B cell (primary cell): ENCODE measurements at regions not wholly inside any gene's neighbourhood (a gene's known extent, or its start where the extent isn't known, plus 50 kb on each side); places are given as distances from the start of the nearest gene placed in this dataset.

Source experiments
- ATAC-seq: fragments of 200-7000 bp; cut with Tn5 transposase; one replicate; pipeline ENCODE4 v1.10.0; 2021; ENCODE audit warnings: low read depth, mild to moderate bottlenecking, moderate number of reproducible peaks, moderate library complexity
- CTCF ChIA-PET: fragments of 350-600 bp; sonication (Branson Sonifier 250); formaldehyde crosslinking; loops from one replicate; lab custom pipeline; 2021; ENCODE audit warnings: antibody characterized with exemption, inconsistent platforms; lab: Charles Lee
- POLR2A ChIA-PET: fragments of 350-600 bp; sonication (Branson Sonifier 250); formaldehyde crosslinking; loops from one replicate; lab custom pipeline; 2021; ENCODE audit warnings: antibody characterized with exemption; lab: Charles Lee
- DNase-seq: peaks from one replicate; pipeline ENCODE4 v3.0.0; 2013
- H2AFZ ChIP-seq: 2 replicates; pipeline ENCODE4 v1.6.1; 2012; ENCODE audit warnings: mild to moderate bottlenecking, low read depth, low read length; ENCODE audit not compliant: insufficient read depth, poor library complexity, severe bottlenecking
- H3K27ac ChIP-seq, 2 donors: 1 replicate in 1 of 2; 2 replicates in 1 of 2; pipeline ENCODE4 v1.5.1; 2012 to 2013; ENCODE audit warnings: low read length in 2 of 2, mild to moderate bottlenecking in 2 of 2, moderate library complexity in 1 of 2
- H3K27me3 ChIP-seq, 4 experiments: fragments of 200-600 bp in 1 of 4; sonication (generic) in 1 of 4; replicated peaks in 1 of 4; 1 replicate in 2 of 4; 2 replicates in 2 of 4; pipeline versions ENCODE4 v1.6.1 to v1.7.0; 2013 to 2016; ENCODE audit warnings: low read length in 3 of 4, mild to moderate bottlenecking in 2 of 4, mixed read lengths in 1 of 4, moderate library complexity in 1 of 4; ENCODE audit not compliant: insufficient read depth in 4 of 4, control insufficient read depth in 3 of 4; ENCODE audit errors: control extremely low read depth in 1 of 4
- H3K36me3 ChIP-seq, 2 experiments: replicated peaks in 1 of 2; 1 replicate in 1 of 2; 2 replicates in 1 of 2; pipeline versions ENCODE4 v1.6.1 to v1.7.1; 2013; ENCODE audit warnings: low read length in 1 of 2; ENCODE audit not compliant: insufficient read depth in 2 of 2, control insufficient read depth in 1 of 2; ENCODE audit errors: control extremely low read depth in 1 of 2, extremely low read depth in 1 of 2
- H3K4me1 ChIP-seq, 2 donors: fragments of 200-600 bp in 1 of 2; sonication (generic) in 1 of 2; 1 replicate in 1 of 2; 2 replicates in 1 of 2; pipeline versions ENCODE4 v1.5.1 to v1.6.1; 2013 to 2017; ENCODE audit warnings: low read length in 2 of 2; ENCODE audit not compliant: control insufficient read depth in 2 of 2, insufficient read depth in 2 of 2
- H3K4me2 ChIP-seq: replicated peaks from 2 replicates; pipeline ENCODE3; 2012; ENCODE audit warnings: mild to moderate bottlenecking, low read depth, low read length; ENCODE audit not compliant: poor library complexity, severe bottlenecking
- H3K4me3 ChIP-seq, 5 experiments: fragments of 200-600 bp in 1 of 5; sonication (generic) in 1 of 5; 1 replicate in 3 of 5; 2 replicates in 2 of 5; pipeline versions ENCODE4 v1.5.1 to v1.7.0; 2011 to 2016; ENCODE audit warnings: low read length in 4 of 5, mild to moderate bottlenecking in 4 of 5, low read depth in 2 of 5, control low read depth in 1 of 5, moderate library complexity in 1 of 5; ENCODE audit not compliant: insufficient read depth in 1 of 5; ENCODE audit errors: control extremely low read depth in 1 of 5, extremely low read depth in 1 of 5
- H3K79me2 ChIP-seq: fragments of 200-600 bp; sonication (generic); one replicate; pipeline ENCODE4 v1.6.0; 2016; ENCODE audit warnings: low read length; ENCODE audit not compliant: control insufficient read depth, insufficient read depth
- H3K9ac ChIP-seq: fragments of 200-600 bp; sonication (generic); 2 replicates; pipeline ENCODE4 v1.6.1; 2017; ENCODE audit warnings: mild to moderate bottlenecking, low read length, moderate library complexity
- H3K9me3 ChIP-seq, 3 donors: one replicate each; pipeline versions ENCODE4 v1.6.1 to v1.7.1; 2013; ENCODE audit warnings: low read length in 2 of 3; ENCODE audit not compliant: control insufficient read depth in 2 of 3, insufficient read depth in 1 of 3; ENCODE audit errors: control extremely low read depth in 1 of 3
- H4K20me1 ChIP-seq: 2 replicates; pipeline ENCODE4 v1.6.0; 2012; ENCODE audit warnings: mild to moderate bottlenecking, low read length; ENCODE audit not compliant: insufficient read depth, control insufficient read depth, poor library complexity, severe bottlenecking
- H3K27ac Mint-ChIP-seq: one replicate; pipeline ENCODE4 v1.8.0; 2021; ENCODE audit warnings: mixed read lengths
- H3K27me3 Mint-ChIP-seq: one replicate; pipeline ENCODE4 v1.8.0; 2021; ENCODE audit warnings: mixed read lengths
- H3K4me1 Mint-ChIP-seq: one replicate; pipeline ENCODE4 v1.8.0; 2021; ENCODE audit warnings: mixed read lengths
- H3K4me3 Mint-ChIP-seq: one replicate; pipeline ENCODE4 v1.8.0; 2021; ENCODE audit warnings: mixed read lengths
- H3K9me3 Mint-ChIP-seq: one replicate; pipeline ENCODE4 v1.8.0; 2022; ENCODE audit warnings: mixed read lengths; ENCODE audit not compliant: insufficient read depth
- EZH2 ChIP-seq: IDR thresholded peaks from 2 replicates; pipeline ENCODE4 v1.6.1; 2012; ENCODE audit warnings: borderline replicate concordance, low read depth, mild to moderate bottlenecking, moderate library complexity, low read length; ENCODE audit not compliant: insufficient read depth, poor library complexity, severe bottlenecking
- WGBS: methylation state at CpG from one replicate; pipeline ENCODE4 v1.1.5; 2013; ENCODE audit warnings: missing lambda C conversion rate; ENCODE audit not compliant: insufficient coverage; 5-methylcytosine and 5-hydroxymethylcytosine counted together
- intact Hi-C: fragments of 100-400 bp; cut with micrococcal nuclease; formaldehyde crosslinking; loops from one replicate; pipeline ENCODE4 v1.10.0; 2022
- TF ChIP-seq, protein P1 (sequence below): fragments of 200-600 bp; IDR thresholded peaks from one replicate; pipeline ENCODE4 v1.8.0; 2022; ENCODE audit warnings: antibody characterized with exemption, mild to moderate bottlenecking

DNA sequence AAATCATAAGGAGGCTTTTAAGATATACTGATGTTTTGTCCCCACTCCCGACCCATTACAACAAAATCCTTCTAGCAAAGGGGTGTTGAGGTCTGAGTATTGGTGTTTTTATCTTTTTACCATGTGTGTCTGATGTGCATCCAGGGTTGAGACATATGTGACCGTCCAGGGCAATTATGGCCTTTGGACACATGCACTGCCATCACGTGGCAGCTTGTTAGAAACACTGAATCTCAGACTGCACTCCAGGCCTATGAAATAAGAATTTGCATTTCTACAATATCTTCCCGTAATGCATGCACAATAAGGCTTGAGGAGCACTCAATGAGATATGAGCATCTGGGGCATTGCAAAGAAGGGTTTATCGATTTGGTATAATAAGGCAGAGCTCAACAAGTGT is 235.1 kb upstream of the ZNF804A start:
- H3K9ac ChIP-seq = no peak overlapping the region
- no peak overlapping the region for H3K4me2 ChIP-seq
- H3K27ac ChIP-seq = no peak overlapping the region
- intact Hi-C loops = no loop called here
- ChIA-PET CTCF (no interaction called here), POLR2A (no interaction called here)
- H3K27me3 Mint-ChIP-seq = no peaks in the 10 kb centered on the region
- ATAC-seq = no peak
- no peaks in the 10 kb centered on the region for H4K20me1 ChIP-seq
- no peak overlapping the region for H3K27ac Mint-ChIP-seq
- no peak overlapping the region for H2AFZ ChIP-seq
- 85% methylated on average over 3 of the region's 5 CpGs for WGBS
- H3K4me3 Mint-ChIP-seq = no peak overlapping the region
- TF ChIP-seq EZH2 = no peak
- TF ChIP-seq, protein P1, sequence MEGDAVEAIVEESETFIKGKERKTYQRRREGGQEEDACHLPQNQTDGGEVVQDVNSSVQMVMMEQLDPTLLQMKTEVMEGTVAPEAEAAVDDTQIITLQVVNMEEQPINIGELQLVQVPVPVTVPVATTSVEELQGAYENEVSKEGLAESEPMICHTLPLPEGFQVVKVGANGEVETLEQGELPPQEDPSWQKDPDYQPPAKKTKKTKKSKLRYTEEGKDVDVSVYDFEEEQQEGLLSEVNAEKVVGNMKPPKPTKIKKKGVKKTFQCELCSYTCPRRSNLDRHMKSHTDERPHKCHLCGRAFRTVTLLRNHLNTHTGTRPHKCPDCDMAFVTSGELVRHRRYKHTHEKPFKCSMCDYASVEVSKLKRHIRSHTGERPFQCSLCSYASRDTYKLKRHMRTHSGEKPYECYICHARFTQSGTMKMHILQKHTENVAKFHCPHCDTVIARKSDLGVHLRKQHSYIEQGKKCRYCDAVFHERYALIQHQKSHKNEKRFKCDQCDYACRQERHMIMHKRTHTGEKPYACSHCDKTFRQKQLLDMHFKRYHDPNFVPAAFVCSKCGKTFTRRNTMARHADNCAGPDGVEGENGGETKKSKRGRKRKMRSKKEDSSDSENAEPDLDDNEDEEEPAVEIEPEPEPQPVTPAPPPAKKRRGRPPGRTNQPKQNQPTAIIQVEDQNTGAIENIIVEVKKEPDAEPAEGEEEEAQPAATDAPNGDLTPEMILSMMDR = no peak
- H3K36me3 ChIP-seq = no peaks in the 10 kb centered on the region
- H3K9me3 ChIP-seq = no peaks in the 10 kb centered on the region
- no peaks in the 10 kb centered on the region for H3K4me1 ChIP-seq
- H3K9me3 Mint-ChIP-seq = no peaks in the 10 kb centered on the region
- no peaks in the 10 kb centered on the region for H3K27me3 ChIP-seq
- no peak overlapping the region for H3K4me3 ChIP-seq
- no peak for DNase-seq
- H3K79me2 ChIP-seq = no peaks in the 10 kb centered on the region
- H3K4me1 Mint-ChIP-seq = no peaks in the 10 kb centered on the region

DNA sequence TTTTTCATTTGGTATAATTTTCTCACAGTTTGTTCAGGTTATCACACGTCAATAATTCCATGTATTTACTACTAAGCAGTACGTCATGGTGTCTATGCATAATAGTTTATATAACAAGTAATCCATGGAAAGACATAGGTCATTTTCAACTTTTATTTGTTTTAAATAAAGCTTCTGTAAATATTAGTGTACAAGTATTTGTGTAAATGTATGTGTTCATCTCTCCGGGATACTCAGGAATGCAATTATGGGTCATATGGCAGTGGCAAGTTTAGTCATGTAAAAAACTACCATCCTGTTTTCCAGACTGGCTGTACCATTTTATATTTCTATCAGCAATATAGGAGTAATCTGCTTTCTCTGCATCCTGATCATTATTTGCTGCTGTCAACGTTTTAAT is 231.1 kb upstream of the ZNF804A start:
- Mint-ChIP-seq H3K27ac (no peak overlapping the region), H3K27me3 (no peaks in the 10 kb centered on the region)
- CTCF ChIA-PET = no interaction called here

More for the DNA sequence above, 231.1 kb upstream of the ZNF804A start:
- Histone ChIP-seq H3K27me3 (no peaks in the 10 kb centered on the region), H3K27ac (no peak overlapping the region), H4K20me1 (no peaks in the 10 kb centered on the region), H3K4me3 (no peak overlapping the region), H3K4me2 (no peak overlapping the region), H3K36me3 (no peaks in the 10 kb centered on the region), H3K9me3 (no peaks in the 10 kb centered on the region), H3K4me1 (peaks cover 7 to 12% of the 10 kb centered on the region in 2 donors), H3K79me2 (no peaks in the 10 kb centered on the region), H2AFZ (no peak overlapping the region), H3K9ac (no peak overlapping the region)
- no peak for ATAC-seq
- no CpG with 5 or more reads among the region's 4 CpGs for WGBS
- H3K4me1 Mint-ChIP-seq = peaks cover 13% of the 10 kb centered on the region
- no peak for DNase-seq
- TF ChIP-seq, protein P1 = no peak
- TF ChIP-seq EZH2 = no peak
- H3K9me3 Mint-ChIP-seq = no peaks in the 10 kb centered on the region
- intact Hi-C loops = no loop called here
- POLR2A ChIA-PET = no interaction called here
- H3K4me3 Mint-ChIP-seq = no peak overlapping the region
